ENCODE measurements at regions not wholly inside any gene's neighbourhood (a gene's known extent, or its start where the extent isn't known, plus 50 kb on each side); places are given as distances from the start of the nearest gene placed in this dataset.
A peak's percentile ranks its signal among the peaks of the same experiment; 100 is the strongest.
"Not testable (repeated sequence)": the region's sequence is repeated elsewhere in the genome, so short reads cannot be mapped to it uniquely, and the experiment has no call there.

- peak; percentile 14 for DNase-seq
These were observed 189.6 kb upstream of the PTGFR start for GRCh38 chr1:78301141-78301540.

GRCh38 chr1:78303620-78304019 is 187.2 kb upstream of the PTGFR start:
- DNase-seq = peak; percentile 92

GRCh38 chr1:78304341-78304740 is 186.4 kb upstream of the PTGFR start:
- DNase-seq = no peak

GRCh38 chr1:78304761-78305160 is 186.0 kb upstream of the PTGFR start:
- DNase-seq = peak; percentile 11

GRCh38 chr1:78310261-78310660 is 180.5 kb upstream of the PTGFR start:
- DNase-seq = not testable (repeated sequence)

GRCh38 chr1:78318011-78318410 is 172.8 kb upstream of the PTGFR start:
- DNase-seq = no peak

- no peak for DNase-seq
These were observed 171.2 kb upstream of the PTGFR start for GRCh38 chr1:78319603-78320002.

- DNase-seq = peak; percentile 51
These were observed 167.7 kb upstream of the PTGFR start for GRCh38 chr1:78322928-78323680.

- no peak for DNase-seq
These were observed 165.5 kb upstream of the PTGFR start for GRCh38 chr1:78325293-78325692.

- no peak for DNase-seq
These were observed 161.3 kb upstream of the PTGFR start for GRCh38 chr1:78329475-78329874.

GRCh38 chr1:78331799-78332198 is 159.0 kb upstream of the PTGFR start:
- no peak for DNase-seq

GRCh38 chr1:78333502-78333901 is 157.3 kb upstream of the PTGFR start:
- DNase-seq = peak; percentile 8

- no peak for DNase-seq
These were observed 156.7 kb upstream of the PTGFR start for GRCh38 chr1:78334114-78334513.

GRCh38 chr1:78334952-78335351 is 155.8 kb upstream of the PTGFR start:
- no peak for DNase-seq

GRCh38 chr1:78336751-78337150 is 154.0 kb upstream of the PTGFR start:
- not testable (repeated sequence) for DNase-seq

GRCh38 chr1:78339490-78339889 is 151.3 kb upstream of the PTGFR start:
- peak; percentile 84 for DNase-seq

GRCh38 chr1:78340006-78340405 is 150.8 kb upstream of the PTGFR start:
- DNase-seq = peak; percentile 88

GRCh38 chr1:78348496-78349284 is 142.1 kb upstream of the PTGFR start:
- DNase-seq = peak; percentile 37

- DNase-seq = no peak
These were observed 139.1 kb upstream of the PTGFR start for GRCh38 chr1:78351551-78352216.

GRCh38 chr1:78355656-78356055 is 135.1 kb upstream of the PTGFR start:
- no peak for DNase-seq

GRCh38 chr1:78358165-78358564 is 132.6 kb upstream of the PTGFR start:
- no peak for DNase-seq

- no peak for DNase-seq
These were observed 131.1 kb upstream of the PTGFR start for GRCh38 chr1:78359666-78360065.

- DNase-seq = no peak
These were observed 130.2 kb upstream of the PTGFR start for GRCh38 chr1:78360584-78360983.

GRCh38 chr1:78367700-78368099 is 123.1 kb upstream of the PTGFR start:
- DNase-seq = no peak
